IMR-90 (cell line): ENCODE measurements at regions not wholly inside any gene's neighbourhood (a gene's known extent, or its start where the extent isn't known, plus 50 kb on each side); places are given as distances from the start of the nearest gene placed in this dataset.

Source experiments
- ATAC-seq: fragments of 200-7000 bp; cut with Tn5 transposase; 2 replicates; pipeline ENCODE4 v1.9.1; 2020; ENCODE audit warnings: low read depth, mild to moderate bottlenecking, moderate library complexity
- BruUV-seq: library from RNA; stranded (reverse); fragments of 400-500 nt; replicated peaks from 2 replicates; lab custom pipeline; 2021; lab: Mats Ljungman, UMichigan
- CTCF ChIA-PET: fragments of 300-600 bp; formaldehyde crosslinking; extraction: SDS; loops from one replicate; lab custom pipeline; 2021; ENCODE audit warnings: antibody characterized with exemption; lab: Yijun Ruan, JAX
- POLR2A ChIA-PET: fragments of 300-600 bp; sonication (Branson Sonifier 250); formaldehyde crosslinking; loops from one replicate; lab custom pipeline; 2022; ENCODE audit warnings: antibody characterized with exemption; ENCODE audit not compliant: unreplicated experiment; lab: Charles Lee
- DNase-seq: peaks from one replicate; pipeline ENCODE4 v3.0.0; 2013
- H2AFZ ChIP-seq: replicated peaks from 2 replicates; pipeline ENCODE3; 2013; ENCODE audit warnings: low read length, mild to moderate bottlenecking; ENCODE audit not compliant: poor library complexity
- H2AK5ac ChIP-seq: 2 replicates; pipeline ENCODE4 v1.6.1; 2013; ENCODE audit warnings: low read depth, low read length, inconsistent platforms
- H2AK9ac ChIP-seq: replicated peaks from 2 replicates; pipeline ENCODE3; 2013; ENCODE audit warnings: mild to moderate bottlenecking, low read depth, low read length, moderate library complexity; ENCODE audit not compliant: poor library complexity
- H2BK120ac ChIP-seq: 2 replicates; pipeline ENCODE4 v1.6.1; 2013; ENCODE audit warnings: low read depth, low read length, inconsistent platforms
- H2BK15ac ChIP-seq: 3 replicates; pipeline ENCODE4 v1.6.1; 2013; ENCODE audit warnings: low read depth, low read length, inconsistent platforms
- H2BK20ac ChIP-seq: 2 replicates; pipeline ENCODE4 v1.6.1; 2013; ENCODE audit warnings: low read depth, mild to moderate bottlenecking, inconsistent platforms, low read length, moderate library complexity
- H2BK5ac ChIP-seq: 2 replicates; pipeline ENCODE4 v1.6.1; 2013; ENCODE audit warnings: mild to moderate bottlenecking, low read depth, low read length, inconsistent platforms; ENCODE audit not compliant: poor library complexity, severe bottlenecking
- H3K14ac ChIP-seq: replicated peaks from 2 replicates; pipeline ENCODE4 v1.6.1; 2013; ENCODE audit warnings: low read depth, low read length, inconsistent platforms
- H3K18ac ChIP-seq: 2 replicates; pipeline ENCODE4 v1.6.1; 2013; ENCODE audit warnings: low read depth, low read length, control low read depth
- H3K23ac ChIP-seq: 2 replicates; pipeline ENCODE4 v1.6.1; 2013; ENCODE audit warnings: low read depth, low read length, inconsistent platforms
- H3K27ac ChIP-seq: 2 replicates; pipeline ENCODE4 v1.5.1; 2013; ENCODE audit warnings: mild to moderate bottlenecking, control low read depth, low read length; ENCODE audit not compliant: insufficient read depth
- H3K27me3 ChIP-seq: 2 replicates; pipeline ENCODE4 v1.6.1; 2013; ENCODE audit warnings: low read length; ENCODE audit not compliant: control insufficient read depth, insufficient read depth
- H3K36me3 ChIP-seq: 2 replicates; pipeline ENCODE4 v1.6.1; 2013; ENCODE audit warnings: low read length, mixed read lengths; ENCODE audit not compliant: control insufficient read depth, insufficient read depth
- H3K4ac ChIP-seq: 2 replicates; pipeline ENCODE4 v1.6.1; 2013; ENCODE audit warnings: low read depth, low read length, inconsistent platforms
- H3K4me1 ChIP-seq: 2 replicates; pipeline ENCODE4 v1.6.1; 2013; ENCODE audit warnings: low read length, mixed read lengths; ENCODE audit not compliant: control insufficient read depth, insufficient read depth
- H3K4me2 ChIP-seq: 2 replicates; pipeline ENCODE4 v1.6.1; 2013; ENCODE audit warnings: low read depth, mild to moderate bottlenecking, control low read depth, low read length, moderate library complexity
- H3K4me3 ChIP-seq: 2 replicates; pipeline ENCODE4 v1.5.1; 2013; ENCODE audit warnings: low read depth, mild to moderate bottlenecking, control low read depth, low read length, moderate library complexity; ENCODE audit not compliant: insufficient read depth
- H3K56ac ChIP-seq: 2 replicates; pipeline ENCODE4 v1.6.1; 2013; ENCODE audit warnings: low read length, inconsistent platforms; ENCODE audit not compliant: insufficient read depth; ENCODE audit errors: extremely low read depth
- H3K79me1 ChIP-seq, 2 experiments: 2 replicates each; pipeline ENCODE4 v1.6.1; 2013; ENCODE audit warnings: low read length in 2 of 2, inconsistent platforms in 1 of 2, low read depth in 1 of 2
- H3K9ac ChIP-seq: 2 replicates; pipeline ENCODE4 v1.6.1; 2013; ENCODE audit warnings: low read depth, low read length, control low read depth
- H3K9me1 ChIP-seq: 2 replicates; pipeline ENCODE4 v1.6.1; 2013; ENCODE audit warnings: low read length, inconsistent platforms; ENCODE audit not compliant: insufficient read depth
- H3K9me3 ChIP-seq: 2 replicates; pipeline ENCODE4 v1.6.1; 2013; ENCODE audit warnings: low read length; ENCODE audit not compliant: control insufficient read depth, insufficient read depth
- H4K20me1 ChIP-seq: 2 replicates; pipeline ENCODE4 v1.6.1; 2013; ENCODE audit warnings: low read length, inconsistent platforms; ENCODE audit not compliant: insufficient read depth
- H4K5ac ChIP-seq: 2 replicates; pipeline ENCODE4 v1.6.1; 2013; ENCODE audit warnings: mild to moderate bottlenecking, low read depth, low read length, control low read depth
- H4K8ac ChIP-seq, 2 experiments: 2 replicates each; pipeline ENCODE4 v1.6.1; 2013; ENCODE audit warnings: low read depth in 2 of 2, low read length in 2 of 2, control low read depth in 1 of 2, inconsistent platforms in 1 of 2
- H4K91ac ChIP-seq: 2 replicates; pipeline ENCODE4 v1.6.1; 2013; ENCODE audit warnings: low read depth, low read length, inconsistent platforms; ENCODE audit not compliant: insufficient read depth
- FOS ChIP-seq: fragments of 150-350 bp; IDR thresholded peaks from 2 replicates; pipeline ENCODE4 v1.6.1; 2016; ENCODE audit warnings: low read depth, low read length
- MAZ ChIP-seq: IDR thresholded peaks from 2 replicates; pipeline ENCODE4 v1.6.1; 2012; ENCODE audit warnings: low read depth, mild to moderate bottlenecking, low read length, improper control_type of control experiment, moderate library complexity, borderline replicate concordance
- NFE2L2 ChIP-seq: fragments of 150-350 bp; IDR thresholded peaks from 2 replicates; pipeline ENCODE4 v1.6.1; 2016; ENCODE audit warnings: low read depth, mild to moderate bottlenecking, low read length
- RAD21 ChIP-seq: IDR thresholded peaks from 2 replicates; pipeline ENCODE4 v1.6.1; 2012; ENCODE audit warnings: low read length, improper control_type of control experiment
- SMC3 ChIP-seq: fragments of 150-350 bp; IDR thresholded peaks from 2 replicates; pipeline ENCODE4 v1.6.1; 2016; ENCODE audit warnings: low read depth, mild to moderate bottlenecking, antibody characterized with exemption, low read length, moderate library complexity
- WGBS, 2 experiments: methylation state at CpG; one replicate each; pipeline versions ENCODE4 v1.1.5 to v1.1.7; 2013; ENCODE audit warnings: missing lambda C conversion rate in 2 of 2; ENCODE audit not compliant: insufficient read length in 1 of 2; ENCODE audit errors: extremely low coverage in 2 of 2; 5-methylcytosine and 5-hydroxymethylcytosine counted together
- dilution Hi-C: fragments of 300-500 bp; cut with HindIII; formaldehyde crosslinking; loops from one replicate; pipeline ENCODE4 v1.14.3; 2018; ENCODE audit warnings: low sequenced_read_pairs; ENCODE audit not compliant: unreplicated experiment
- in situ Hi-C: fragments of 300-500 bp; cut with MboI; formaldehyde crosslinking; loops from 3 replicates; pipeline ENCODE4 v1.14.3; 2019; ENCODE audit warnings: low sequenced_read_pairs, inconsistent platforms, mixed read lengths
- intact Hi-C: fragments of 100-400 bp; cut with micrococcal nuclease; formaldehyde crosslinking; loops from 2 replicates; pipeline ENCODE4 v1.10.0; 2022
- TF ChIP-seq, protein P1 (sequence below): conservative IDR thresholded peaks from 2 replicates; pipeline ENCODE4 v1.5.1; 2012; ENCODE audit warnings: mild to moderate bottlenecking, low read depth, low read length, improper control_type of control experiment

DNA sequence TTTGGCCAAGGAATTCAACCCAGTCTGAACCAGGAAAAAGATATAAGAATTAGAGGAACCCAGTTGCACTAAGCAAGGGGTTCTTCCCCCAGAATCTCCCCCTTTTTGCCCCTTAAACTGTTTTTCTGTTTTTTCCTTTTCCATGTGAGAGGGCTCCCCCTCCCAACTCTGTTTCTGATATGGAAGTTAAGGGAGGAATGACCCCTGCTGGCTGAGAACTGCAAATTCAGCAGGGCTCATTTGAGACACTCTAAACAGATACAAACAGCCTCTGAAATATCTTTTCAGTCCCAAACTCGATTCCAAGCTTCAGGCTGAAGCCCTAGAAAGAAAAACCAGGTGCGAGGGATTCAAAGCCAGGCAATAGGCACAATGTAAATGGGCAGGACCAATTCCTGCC, 132.7 kb downstream of the SLC41A2 start:
- Histone ChIP-seq H3K56ac (no peak overlapping the region), H2AFZ (no peak overlapping the region), H4K8ac (no peak overlapping the region), H3K18ac (no peak overlapping the region), H3K4me1 (no peaks in the 10 kb centered on the region), H3K9me1 (no peaks in the 10 kb centered on the region), H2BK120ac (no peak overlapping the region), H4K20me1 (no peaks in the 10 kb centered on the region), H2BK5ac (no peak overlapping the region), H3K27me3 (no peaks in the 10 kb centered on the region), H3K23ac (no peak overlapping the region), H4K5ac (no peak overlapping the region), H4K91ac (no peak overlapping the region), H3K9me3 (peaks cover 5% of the 10 kb centered on the region; the same call in 1 of the 2 replicates), H2BK20ac (no peak overlapping the region), H3K79me1 (no peaks in the 10 kb centered on the region), H3K36me3 (no peaks in the 10 kb centered on the region), H3K9ac (no peak overlapping the region), H2AK9ac (no peak overlapping the region), H2BK15ac (no peak overlapping the region), H2AK5ac (no peak overlapping the region), H3K14ac (no peak overlapping the region), H3K4me2 (no peak overlapping the region), H3K4me3 (no peak overlapping the region), H3K4ac (no peak overlapping the region), H3K27ac (no peak overlapping the region)
- ChIA-PET CTCF (no interaction called here), POLR2A (no interaction called here)
- ATAC-seq (no peak), DNase-seq (peak; percentile 6)
- no CpG with 5 or more reads among the region's 2 CpGs for WGBS, 2 experiments
- dilution Hi-C loops, result no loop called here
- BruUV-seq, result no TSS peak
- intact Hi-C loops, result loop anchor here (1.0 kb wide), 1 partner anchor 443 kb away; no protein-coding TSS in a partner anchor
- in situ Hi-C loops, result no loop called here
- TF ChIP-seq FOS (no peak), SMC3 (peak; percentile 64), NFE2L2 (no peak), RAD21 (peak; percentile 63), MAZ (0 out of 2 replicates have a peak, but pooled peaks have one; percentile 16)
- TF ChIP-seq, protein P1, sequence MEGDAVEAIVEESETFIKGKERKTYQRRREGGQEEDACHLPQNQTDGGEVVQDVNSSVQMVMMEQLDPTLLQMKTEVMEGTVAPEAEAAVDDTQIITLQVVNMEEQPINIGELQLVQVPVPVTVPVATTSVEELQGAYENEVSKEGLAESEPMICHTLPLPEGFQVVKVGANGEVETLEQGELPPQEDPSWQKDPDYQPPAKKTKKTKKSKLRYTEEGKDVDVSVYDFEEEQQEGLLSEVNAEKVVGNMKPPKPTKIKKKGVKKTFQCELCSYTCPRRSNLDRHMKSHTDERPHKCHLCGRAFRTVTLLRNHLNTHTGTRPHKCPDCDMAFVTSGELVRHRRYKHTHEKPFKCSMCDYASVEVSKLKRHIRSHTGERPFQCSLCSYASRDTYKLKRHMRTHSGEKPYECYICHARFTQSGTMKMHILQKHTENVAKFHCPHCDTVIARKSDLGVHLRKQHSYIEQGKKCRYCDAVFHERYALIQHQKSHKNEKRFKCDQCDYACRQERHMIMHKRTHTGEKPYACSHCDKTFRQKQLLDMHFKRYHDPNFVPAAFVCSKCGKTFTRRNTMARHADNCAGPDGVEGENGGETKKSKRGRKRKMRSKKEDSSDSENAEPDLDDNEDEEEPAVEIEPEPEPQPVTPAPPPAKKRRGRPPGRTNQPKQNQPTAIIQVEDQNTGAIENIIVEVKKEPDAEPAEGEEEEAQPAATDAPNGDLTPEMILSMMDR, result peak; percentile 45
